ENCODE measurements at regions not wholly inside any gene's neighbourhood (a gene's known extent, or its start where the extent isn't known, plus 50 kb on each side); places are given as distances from the start of the nearest gene placed in this dataset.
"Not testable (repeated sequence)": the region's sequence is repeated elsewhere in the genome, so short reads cannot be mapped to it uniquely, and the experiment has no call there.

DNA sequence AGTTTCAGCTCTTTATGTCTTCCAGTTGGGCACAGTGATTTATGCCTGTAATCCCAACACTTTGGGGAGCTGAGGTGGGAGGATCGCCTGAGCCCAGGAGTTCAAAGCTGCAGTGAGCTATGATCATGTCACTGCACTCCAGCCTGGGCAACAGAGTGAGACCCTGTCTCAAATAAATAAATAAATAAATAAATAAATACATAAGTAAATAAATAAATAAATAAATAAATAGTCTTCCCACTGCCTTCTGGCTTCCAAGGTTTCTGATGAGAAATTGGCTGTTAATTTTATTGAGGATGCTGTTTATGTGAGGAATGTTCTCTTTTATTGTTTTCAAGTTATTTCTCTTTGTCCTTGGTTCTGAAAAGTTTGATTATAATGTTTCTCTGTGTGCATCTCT, 1507.6 kb upstream of the GOT2 start:
- peaks cover 28% of the 10 kb centered on the region for H3K9me3 Mint-ChIP-seq
- DNase-seq (ENCODE audit: low spot score): no peak
- no peaks in the 10 kb centered on the region for H3K36me3 Mint-ChIP-seq (ENCODE audit: low read depth)
- intact Hi-C loops (cut with micrococcal nuclease): no loop called here
- no peak overlapping the region for H3K4me3 Mint-ChIP-seq (ENCODE audit: low read depth)
- no peak overlapping the region for H3K27ac Mint-ChIP-seq
- H3K27me3 Mint-ChIP-seq (ENCODE audit: low read depth): no peaks in the 10 kb centered on the region
- no peaks in the 10 kb centered on the region for H3K4me1 Mint-ChIP-seq (ENCODE audit: low read depth)

DNA sequence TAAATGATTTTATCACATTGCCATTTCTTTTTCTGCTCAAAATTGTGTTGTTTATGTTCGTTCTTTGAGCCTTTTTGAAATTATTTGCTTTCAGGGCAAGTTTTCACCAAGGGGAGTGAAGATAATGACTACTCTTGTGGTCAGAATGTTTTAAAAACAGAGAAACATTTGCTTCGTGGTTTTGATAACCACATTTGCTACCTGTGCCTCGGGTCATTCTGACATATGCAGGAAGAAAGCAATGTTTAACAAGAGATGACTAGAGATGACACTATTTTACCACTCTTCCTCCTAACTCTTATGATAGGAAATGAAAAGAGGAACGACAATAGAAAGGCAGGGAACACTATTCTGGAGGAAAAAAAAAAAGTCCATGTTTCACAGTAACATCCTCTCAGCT, 1496.5 kb upstream of the GOT2 start:
- Mint-ChIP-seq H3K36me3 (ENCODE audit: low read depth) (no peaks in the 10 kb centered on the region), H3K4me1 (ENCODE audit: low read depth) (no peaks in the 10 kb centered on the region), H3K27me3 (ENCODE audit: low read depth) (no peaks in the 10 kb centered on the region), H3K4me3 (ENCODE audit: low read depth) (no peak overlapping the region), H3K9me3 (peaks cover 52% of the 10 kb centered on the region), H3K27ac (no peak overlapping the region)
- no peak for DNase-seq (ENCODE audit: low spot score)
- intact Hi-C loops (cut with micrococcal nuclease): no loop called here

DNA sequence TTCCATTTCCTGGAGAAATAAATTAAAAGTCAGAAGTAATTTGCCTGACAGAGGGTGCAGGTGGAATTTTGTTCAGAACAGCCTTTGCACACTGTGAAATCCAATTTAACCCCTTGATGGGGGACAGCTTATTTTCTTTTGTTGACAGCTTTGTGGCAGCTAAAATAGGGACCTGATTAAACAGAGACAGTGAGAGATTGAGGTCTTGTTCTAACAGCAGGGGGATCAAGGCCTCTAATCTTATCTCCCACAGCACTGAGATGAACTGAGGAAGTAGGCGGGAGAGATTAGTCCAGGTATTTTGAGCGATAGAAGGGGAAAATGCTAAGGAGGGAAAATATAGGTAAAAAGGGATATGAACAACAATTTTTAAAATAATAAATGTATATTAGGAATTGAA, 1491.4 kb upstream of the GOT2 start:
- no peak overlapping the region for H3K27ac Mint-ChIP-seq
- intact Hi-C loops (cut with micrococcal nuclease): no loop called here
- H3K4me1 Mint-ChIP-seq (ENCODE audit: low read depth): no peaks in the 10 kb centered on the region

DNA sequence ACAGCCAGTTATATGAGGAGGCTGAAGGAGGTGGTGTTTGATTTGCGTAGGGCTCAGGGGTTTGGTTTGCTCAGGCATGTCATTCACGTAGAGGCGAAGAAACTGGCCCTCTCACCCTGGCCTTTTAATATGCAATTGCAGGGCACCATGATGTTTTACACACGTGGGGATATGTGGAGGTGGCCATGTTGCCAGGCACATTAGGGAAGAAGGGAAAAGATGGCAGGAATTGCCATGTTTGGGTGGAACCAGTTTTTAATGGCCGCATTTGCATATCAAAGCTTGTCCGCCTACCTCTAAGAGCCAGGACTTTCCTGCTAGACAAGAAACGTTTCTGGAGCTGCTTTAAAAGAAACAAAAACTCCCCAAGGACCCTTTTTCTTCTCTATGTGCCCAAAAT, 1483.7 kb upstream of the GOT2 start:
- Mint-ChIP-seq H3K4me1 (ENCODE audit: low read depth) (no peaks in the 10 kb centered on the region), H3K36me3 (ENCODE audit: low read depth) (no peaks in the 10 kb centered on the region), H3K27me3 (ENCODE audit: low read depth) (no peaks in the 10 kb centered on the region), H3K9me3 (peaks cover 17% of the 10 kb centered on the region), H3K4me3 (ENCODE audit: low read depth) (no peak overlapping the region), H3K27ac (no peak overlapping the region)
- intact Hi-C loops (cut with micrococcal nuclease): no loop called here
- no peak for DNase-seq (ENCODE audit: low spot score)

More for the DNA sequence above, 1491.4 kb upstream of the GOT2 start:
- Mint-ChIP-seq H3K27me3 (ENCODE audit: low read depth) (no peaks in the 10 kb centered on the region), H3K4me3 (ENCODE audit: low read depth) (no peak overlapping the region), H3K36me3 (ENCODE audit: low read depth) (no peaks in the 10 kb centered on the region), H3K9me3 (peaks cover 38% of the 10 kb centered on the region)
- DNase-seq (ENCODE audit: low spot score): no peak

DNA sequence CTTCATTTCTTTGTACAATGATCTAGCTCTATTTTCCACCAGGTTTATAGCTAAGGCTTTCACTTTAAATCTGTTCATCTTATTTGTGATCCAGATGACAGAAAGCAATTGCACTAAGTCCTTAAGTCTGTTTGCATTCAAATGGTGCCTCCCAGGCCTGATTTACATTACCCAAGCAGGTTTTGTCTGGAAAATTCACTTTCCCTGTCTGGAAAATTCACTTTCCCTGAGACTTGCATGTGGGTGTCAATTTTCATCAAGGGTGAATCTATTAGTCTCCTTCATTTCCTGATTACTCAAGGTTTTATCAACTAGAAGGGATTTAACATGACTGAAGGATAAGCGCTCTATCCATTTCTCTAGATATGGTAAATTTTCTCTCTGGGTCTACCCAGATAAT, 1480.2 kb upstream of the GOT2 start:
- H3K27me3 Mint-ChIP-seq (ENCODE audit: low read depth): no peaks in the 10 kb centered on the region
- H3K36me3 Mint-ChIP-seq (ENCODE audit: low read depth): no peaks in the 10 kb centered on the region
- intact Hi-C loops (cut with micrococcal nuclease): no loop called here
- H3K4me3 Mint-ChIP-seq (ENCODE audit: low read depth): no peak overlapping the region
- no peak for DNase-seq (ENCODE audit: low spot score)
- no peak overlapping the region for H3K27ac Mint-ChIP-seq
- H3K4me1 Mint-ChIP-seq (ENCODE audit: low read depth): no peaks in the 10 kb centered on the region
- peaks cover 29% of the 10 kb centered on the region for H3K9me3 Mint-ChIP-seq

DNA sequence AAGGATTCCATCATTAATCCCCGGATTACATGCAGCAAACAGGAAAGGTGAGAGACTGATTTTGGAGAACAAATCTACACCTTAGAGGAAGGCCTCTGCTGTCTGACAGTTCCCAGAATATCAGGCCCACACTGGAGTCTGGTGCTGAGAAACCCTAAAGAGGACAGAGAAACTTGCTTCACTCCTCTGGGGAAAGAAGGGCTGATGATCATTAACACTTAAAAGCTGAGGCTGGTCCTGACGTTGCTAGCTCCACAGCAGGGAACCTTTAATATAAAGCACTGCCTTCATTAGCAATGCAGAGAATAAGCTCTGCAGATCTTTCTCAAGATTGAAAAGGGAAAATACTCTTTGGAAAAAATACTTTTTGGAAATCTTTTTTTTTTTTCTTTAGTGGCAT, 1472.4 kb upstream of the GOT2 start:
- intact Hi-C loops (cut with micrococcal nuclease): no loop called here
- no peaks in the 10 kb centered on the region for H3K36me3 Mint-ChIP-seq (ENCODE audit: low read depth)
- peaks cover 4% of the 10 kb centered on the region for H3K9me3 Mint-ChIP-seq
- H3K27ac Mint-ChIP-seq: no peak overlapping the region
- H3K4me3 Mint-ChIP-seq (ENCODE audit: low read depth): no peak overlapping the region
- no peaks in the 10 kb centered on the region for H3K27me3 Mint-ChIP-seq (ENCODE audit: low read depth)
- H3K4me1 Mint-ChIP-seq (ENCODE audit: low read depth): no peaks in the 10 kb centered on the region
- DNase-seq (ENCODE audit: low spot score): no peak

DNA sequence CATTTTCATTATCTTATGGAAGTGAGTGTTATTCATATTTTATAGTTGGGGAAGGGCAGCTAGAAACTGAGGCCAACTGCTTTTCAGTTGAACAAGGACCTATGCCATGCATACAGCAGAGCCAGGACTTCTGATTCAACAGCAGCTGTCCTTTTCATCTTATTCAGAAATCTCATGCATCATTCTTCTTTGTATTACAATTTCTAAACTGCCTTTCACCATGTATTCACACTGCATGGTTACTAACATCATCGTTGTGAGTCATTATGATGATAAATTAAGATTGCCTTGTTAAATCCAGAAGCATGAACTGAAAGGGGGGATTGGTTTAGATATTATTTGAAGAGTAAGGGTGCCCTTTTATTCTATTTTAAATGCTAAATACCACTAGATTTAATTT, 1470.1 kb upstream of the GOT2 start:
- peaks cover 8% of the 10 kb centered on the region for H3K9me3 Mint-ChIP-seq
- DNase-seq (ENCODE audit: low spot score): no peak
- H3K27me3 Mint-ChIP-seq (ENCODE audit: low read depth): no peaks in the 10 kb centered on the region
- intact Hi-C loops (cut with micrococcal nuclease): no loop called here
- H3K27ac Mint-ChIP-seq: no peak overlapping the region
- no peak overlapping the region for H3K4me3 Mint-ChIP-seq (ENCODE audit: low read depth)
- no peaks in the 10 kb centered on the region for H3K4me1 Mint-ChIP-seq (ENCODE audit: low read depth)
- H3K36me3 Mint-ChIP-seq (ENCODE audit: low read depth): no peaks in the 10 kb centered on the region

DNA sequence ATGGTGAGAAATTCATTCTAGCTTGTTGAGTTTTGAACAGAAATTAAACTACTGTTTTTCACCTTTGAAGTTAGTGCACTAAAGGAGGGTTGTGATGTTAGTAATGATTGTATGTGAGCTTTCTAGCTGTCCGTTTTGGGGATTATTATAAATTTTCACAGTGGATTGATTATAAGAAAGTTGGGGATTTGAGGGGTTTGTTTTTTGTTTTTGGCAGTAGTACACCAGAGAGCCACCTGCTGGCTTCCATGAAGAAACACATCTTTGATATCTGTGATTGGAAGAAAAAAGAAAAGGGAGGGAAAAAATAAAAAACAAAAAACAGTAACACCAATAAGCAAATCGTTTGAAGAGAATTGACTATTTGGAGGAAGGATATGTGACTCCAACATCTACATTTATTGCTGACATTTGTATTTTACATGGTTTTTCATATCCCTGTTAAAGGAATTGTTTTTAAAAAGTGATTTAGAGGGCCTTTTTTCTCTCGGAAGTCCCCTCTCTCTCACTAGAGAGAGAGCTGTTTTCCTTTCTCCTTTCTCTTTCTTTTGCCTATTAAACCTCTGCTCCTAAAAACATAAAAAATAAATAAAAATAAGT, 1469.5 kb upstream of the GOT2 start:
- H3K27ac Mint-ChIP-seq: no peak overlapping the region
- intact Hi-C loops (cut with micrococcal nuclease): no loop called here
- no peaks in the 10 kb centered on the region for H3K4me1 Mint-ChIP-seq (ENCODE audit: low read depth)
- peaks cover 12% of the 10 kb centered on the region for H3K9me3 Mint-ChIP-seq
- H3K36me3 Mint-ChIP-seq (ENCODE audit: low read depth): no peaks in the 10 kb centered on the region
- no peaks in the 10 kb centered on the region for H3K27me3 Mint-ChIP-seq (ENCODE audit: low read depth)
- no peak for DNase-seq (ENCODE audit: low spot score)
- no peak overlapping the region for H3K4me3 Mint-ChIP-seq (ENCODE audit: low read depth)

DNA sequence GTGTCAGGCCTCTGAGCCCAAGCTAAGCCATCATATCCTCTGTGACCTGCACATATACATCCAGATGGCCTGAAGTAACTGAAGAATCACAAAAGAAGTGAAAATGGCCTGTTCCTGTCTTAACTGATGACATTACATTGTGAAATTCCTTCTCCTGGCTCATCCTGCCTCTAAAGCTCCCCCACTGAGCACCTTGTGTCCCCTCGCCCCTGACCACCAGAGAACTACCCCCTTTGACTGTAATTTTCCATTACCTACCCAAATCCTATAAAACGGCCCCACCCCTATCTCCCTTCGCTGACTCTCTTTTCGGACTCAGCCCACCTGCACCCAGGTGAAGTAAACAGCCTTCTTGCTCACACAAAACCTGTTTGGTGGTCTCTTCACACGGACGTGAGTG, 1466.6 kb upstream of the GOT2 start:
- H3K4me1 Mint-ChIP-seq (ENCODE audit: low read depth); intact Hi-C loops (cut with micrococcal nuclease); DNase-seq (ENCODE audit: low spot score); H3K4me3 Mint-ChIP-seq (ENCODE audit: low read depth); H3K27ac Mint-ChIP-seq; H3K27me3 Mint-ChIP-seq (ENCODE audit: low read depth); H3K36me3 Mint-ChIP-seq (ENCODE audit: low read depth): not testable (repeated sequence)
- H3K9me3 Mint-ChIP-seq: peaks cover 16% of the 10 kb centered on the region

DNA sequence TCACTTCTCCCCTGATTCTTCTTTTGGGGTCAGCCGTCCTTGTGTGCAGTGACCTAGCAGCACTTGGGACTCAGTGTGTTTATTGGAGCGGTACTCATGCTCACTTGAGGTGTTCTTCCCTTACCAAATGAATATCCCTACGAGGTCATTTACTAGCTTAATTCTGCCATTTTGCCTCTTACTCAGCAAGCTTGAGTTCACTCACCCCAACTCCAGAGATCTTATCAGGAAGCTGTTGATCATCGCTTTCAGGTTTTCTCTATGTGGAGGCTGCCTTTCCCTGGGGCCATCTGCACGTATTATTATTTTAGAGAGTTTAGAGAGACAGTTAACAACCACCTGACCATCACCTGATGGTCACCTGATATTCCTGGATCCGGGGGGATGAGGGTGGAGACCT, 1466.0 kb upstream of the GOT2 start:
- Mint-ChIP-seq H3K4me1 (ENCODE audit: low read depth) (no peaks in the 10 kb centered on the region), H3K4me3 (ENCODE audit: low read depth) (no peak overlapping the region)
- DNase-seq (ENCODE audit: low spot score): no peak

DNA sequence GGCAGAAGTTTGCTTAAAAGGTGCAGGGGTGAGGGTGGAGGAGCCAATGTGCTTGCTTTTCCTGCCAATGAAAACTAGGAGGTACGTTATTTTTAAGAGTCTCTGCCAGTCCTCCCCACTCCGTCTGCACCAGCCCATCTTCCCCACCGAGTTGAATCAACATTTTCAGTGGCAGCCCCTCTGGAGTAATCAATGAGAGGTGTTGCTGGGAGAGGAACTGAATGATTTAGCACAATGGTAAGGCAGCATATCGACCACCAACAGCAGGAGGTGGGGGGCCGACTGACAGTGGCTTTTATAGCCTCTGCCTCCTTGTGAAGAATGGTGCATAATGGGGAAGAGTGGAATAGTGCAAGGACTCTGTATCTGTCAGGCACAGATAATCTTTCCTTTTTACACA, 1465.0 kb upstream of the GOT2 start:
- DNase-seq (ENCODE audit: low spot score): no peak
- H3K27ac Mint-ChIP-seq: no peak overlapping the region
- H3K9me3 Mint-ChIP-seq: peaks cover 20% of the 10 kb centered on the region
- no peak overlapping the region for H3K4me3 Mint-ChIP-seq (ENCODE audit: low read depth)
- no peaks in the 10 kb centered on the region for H3K27me3 Mint-ChIP-seq (ENCODE audit: low read depth)
- no peaks in the 10 kb centered on the region for H3K4me1 Mint-ChIP-seq (ENCODE audit: low read depth)
- no peaks in the 10 kb centered on the region for H3K36me3 Mint-ChIP-seq (ENCODE audit: low read depth)
- intact Hi-C loops (cut with micrococcal nuclease): no loop called here

More for the DNA sequence above, 1466.0 kb upstream of the GOT2 start:
- Mint-ChIP-seq H3K9me3 (peaks cover 16% of the 10 kb centered on the region), H3K36me3 (ENCODE audit: low read depth) (no peaks in the 10 kb centered on the region), H3K27ac (no peak overlapping the region), H3K27me3 (ENCODE audit: low read depth) (no peaks in the 10 kb centered on the region)
- intact Hi-C loops (cut with micrococcal nuclease): no loop called here

DNA sequence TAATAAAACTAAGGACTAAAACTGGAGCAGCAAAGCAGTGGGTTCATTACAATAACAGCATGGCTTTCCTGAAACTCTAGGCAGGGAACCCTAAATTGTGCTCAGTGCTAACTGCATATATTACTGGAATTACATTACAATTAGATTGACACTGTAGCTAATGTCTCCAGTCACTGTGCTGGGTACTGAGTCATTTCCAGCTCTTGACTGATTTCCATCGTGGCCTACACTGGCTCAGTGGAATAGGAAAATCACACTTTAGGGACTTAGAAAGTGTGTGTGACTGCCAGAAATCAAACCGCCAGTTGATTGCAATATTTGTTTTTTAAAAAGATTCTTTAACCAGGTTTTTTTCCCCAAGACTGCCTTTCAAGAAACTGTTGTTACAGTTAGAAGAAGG, 1447.4 kb upstream of the GOT2 start:
- no peak for DNase-seq (ENCODE audit: low spot score)
- peaks cover 12% of the 10 kb centered on the region for H3K9me3 Mint-ChIP-seq
- no peaks in the 10 kb centered on the region for H3K4me1 Mint-ChIP-seq (ENCODE audit: low read depth)
- no peak overlapping the region for H3K4me3 Mint-ChIP-seq (ENCODE audit: low read depth)
- H3K36me3 Mint-ChIP-seq (ENCODE audit: low read depth): no peaks in the 10 kb centered on the region
- intact Hi-C loops (cut with micrococcal nuclease): no loop called here
- no peaks in the 10 kb centered on the region for H3K27me3 Mint-ChIP-seq (ENCODE audit: low read depth)
- no peak overlapping the region for H3K27ac Mint-ChIP-seq

DNA sequence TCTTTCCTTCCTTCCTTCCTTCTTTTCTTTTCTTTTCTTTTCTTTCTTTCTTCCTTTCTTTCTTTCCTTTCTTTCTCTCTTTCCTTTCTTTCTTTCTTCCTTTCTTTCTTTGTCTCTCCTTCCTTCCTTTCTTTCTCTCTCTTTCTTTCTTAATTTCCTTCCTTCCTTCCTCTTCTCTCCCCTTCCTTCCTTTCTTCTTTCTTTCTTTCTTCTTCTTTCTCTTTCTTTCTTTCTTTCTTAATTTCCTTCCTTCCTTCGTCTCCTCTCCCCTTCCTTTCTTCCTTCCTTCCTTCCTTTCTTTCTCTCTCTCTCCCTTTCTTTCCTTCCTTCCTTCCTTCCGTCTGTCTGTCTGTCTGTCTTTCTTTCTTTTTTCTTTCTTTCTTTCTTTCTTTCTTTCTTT, 1446.5 kb upstream of the GOT2 start:
- DNase-seq (ENCODE audit: low spot score): no peak
- no peaks in the 10 kb centered on the region for H3K4me1 Mint-ChIP-seq (ENCODE audit: low read depth)
- no peak overlapping the region for H3K27ac Mint-ChIP-seq
- H3K27me3 Mint-ChIP-seq (ENCODE audit: low read depth): no peaks in the 10 kb centered on the region
- intact Hi-C loops (cut with micrococcal nuclease): no loop called here
- peaks cover 16% of the 10 kb centered on the region for H3K9me3 Mint-ChIP-seq
- H3K4me3 Mint-ChIP-seq (ENCODE audit: low read depth): no peak overlapping the region
- no peaks in the 10 kb centered on the region for H3K36me3 Mint-ChIP-seq (ENCODE audit: low read depth)

DNA sequence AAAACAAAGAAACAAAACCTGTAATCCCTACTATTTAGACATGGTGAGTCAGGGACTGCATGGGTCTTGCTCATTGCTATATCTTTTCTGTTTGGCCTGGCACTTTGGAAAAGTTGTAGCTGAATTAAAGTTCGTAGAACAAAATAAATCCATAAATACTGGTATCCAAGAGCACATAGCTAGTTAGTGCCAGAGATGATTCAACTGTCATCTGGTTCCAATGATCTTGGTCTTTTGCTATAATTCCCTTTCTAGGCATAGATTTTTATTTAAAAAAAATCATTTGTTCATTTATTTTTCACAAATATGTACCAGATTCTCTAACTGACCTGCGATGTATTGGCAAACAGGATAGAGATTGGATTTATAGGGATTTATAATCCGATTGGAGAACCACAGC, 1436.1 kb upstream of the GOT2 start:
- H3K4me1 Mint-ChIP-seq (ENCODE audit: low read depth): no peaks in the 10 kb centered on the region
- intact Hi-C loops (cut with micrococcal nuclease): no loop called here
- no peaks in the 10 kb centered on the region for H3K36me3 Mint-ChIP-seq (ENCODE audit: low read depth)

More for the DNA sequence above, 1436.1 kb upstream of the GOT2 start:
- Mint-ChIP-seq H3K27me3 (ENCODE audit: low read depth) (no peaks in the 10 kb centered on the region), H3K9me3 (peaks cover 9% of the 10 kb centered on the region), H3K27ac (no peak overlapping the region), H3K4me3 (ENCODE audit: low read depth) (no peak overlapping the region)
- no peak for DNase-seq (ENCODE audit: low spot score)
